ENCODE measurements at regions not wholly inside any gene's neighbourhood (a gene's known extent, or its start where the extent isn't known, plus 50 kb on each side); places are given as distances from the start of the nearest gene placed in this dataset.

GRCh38 chr6:140276133-140276532 is 901.7 kb upstream of the CITED2 start:
- no peak for TF ChIP-seq EZH2phosphoT487 (IDR thresholded peaks at IDR 0.05; ENCODE audit: insufficient read depth, low read depth)
- TF ChIP-seq EZH2 (IDR thresholded peaks at IDR 0.05; ENCODE audit: insufficient read depth, poor library complexity, severe bottlenecking) = no peak

Measured in GM23248 (cell line).